GM21528 (cell line): ENCODE measurements at regions not wholly inside any gene's neighbourhood (a gene's known extent, or its start where the extent isn't known, plus 50 kb on each side); places are given as distances from the start of the nearest gene placed in this dataset.
"Not testable (repeated sequence)": the region's sequence is repeated elsewhere in the genome, so short reads cannot be mapped to it uniquely, and the experiment has no call there.

ENCODE experiments used
- ATAC-seq: cut with Tn5 transposase; IDR thresholded peaks from one replicate; pipeline ENCODE4 v1.9.1; 2021; ENCODE audit warnings: mild to moderate bottlenecking, moderate library complexity; ENCODE audit not compliant: unreplicated experiment, low FRiP score

DNA sequence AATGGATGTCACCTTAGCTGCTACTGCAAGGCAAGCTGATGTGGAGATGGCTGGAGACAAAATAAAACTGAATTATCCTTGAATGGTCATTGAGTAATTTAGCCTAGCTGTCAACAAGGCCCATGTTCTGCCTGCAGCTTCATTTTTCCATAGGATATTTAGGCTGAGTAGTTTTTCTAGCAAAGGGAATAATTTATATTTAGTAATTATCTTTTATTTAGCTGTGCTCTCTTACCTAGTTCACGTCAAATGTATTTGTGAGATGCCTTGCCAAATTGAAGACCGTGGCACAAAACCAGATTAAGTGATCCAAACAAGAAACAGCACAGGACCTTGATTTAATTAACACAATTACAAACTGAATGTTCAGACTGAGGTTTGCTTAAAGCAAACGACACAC is 77.4 kb upstream of the CEP162 start:
- ATAC-seq = no peak

DNA sequence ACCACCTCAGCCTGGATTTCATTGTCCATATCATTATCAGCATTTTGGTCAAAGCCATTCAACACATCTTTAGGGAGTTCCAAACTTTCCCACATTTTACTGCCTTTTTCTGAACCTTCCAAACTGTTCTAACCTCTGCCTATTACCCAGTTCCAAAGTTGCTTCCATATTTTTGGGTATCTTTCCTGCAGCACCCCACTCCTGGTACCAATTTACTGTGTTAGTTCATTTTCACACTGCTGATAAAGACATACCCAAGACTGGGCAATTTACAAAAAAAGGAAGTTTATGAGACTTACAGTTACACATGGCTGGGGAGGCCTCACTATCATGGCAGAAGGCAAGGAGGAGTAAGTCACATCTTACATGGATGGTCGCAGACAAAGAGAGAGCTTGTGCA is 63.6 kb upstream of the CEP162 start:
- not testable (repeated sequence) for ATAC-seq

DNA sequence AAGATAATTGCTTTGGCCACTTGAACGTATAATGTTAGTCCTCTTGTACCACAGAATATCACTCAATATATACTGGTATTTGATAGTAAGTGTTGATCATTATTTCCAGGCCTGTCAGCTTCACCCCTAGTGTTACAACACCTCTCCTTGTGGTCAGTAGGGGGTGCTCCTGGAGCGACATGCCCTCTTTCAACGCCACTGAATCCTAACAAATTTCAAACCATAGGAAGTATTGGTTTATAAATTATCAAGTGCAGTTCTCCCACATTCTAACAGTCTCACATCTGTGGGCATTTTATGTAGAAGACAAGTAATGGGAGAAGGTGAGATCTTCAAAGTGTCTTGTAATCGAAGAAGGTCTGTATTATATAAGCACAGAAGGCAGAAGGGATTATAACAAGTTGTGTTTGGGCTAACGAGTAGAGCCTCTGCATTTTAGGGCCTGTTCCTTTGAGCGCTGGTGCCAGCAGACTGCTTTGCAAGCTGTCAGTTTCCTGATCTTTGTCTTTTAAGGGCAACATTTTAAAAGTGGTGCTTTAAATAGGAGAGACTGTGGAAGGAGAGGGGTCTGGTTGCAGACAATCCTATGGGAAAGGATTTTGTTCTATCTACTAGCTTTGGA is 57.1 kb upstream of the CEP162 start:
- ATAC-seq = no peak

DNA sequence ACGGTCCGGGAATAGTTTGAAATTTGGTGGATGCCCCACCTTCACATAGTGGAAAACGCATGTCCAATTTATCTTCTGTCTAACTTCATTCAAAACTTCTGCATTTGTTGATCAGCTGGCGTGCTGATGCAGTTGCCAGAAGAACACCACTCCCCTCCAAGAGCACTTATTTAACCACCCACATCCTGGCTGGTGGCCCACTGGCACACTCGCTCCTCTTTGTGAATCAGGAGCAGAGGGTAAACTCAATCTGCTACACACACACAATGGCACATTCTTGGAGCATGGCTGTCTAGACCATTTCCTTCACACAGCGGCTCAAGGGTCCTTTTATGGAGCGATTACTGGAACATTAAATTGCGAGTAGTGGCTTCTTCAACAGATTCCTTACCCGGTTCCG is 55.1 kb upstream of the CEP162 start:
- ATAC-seq = no peak

DNA sequence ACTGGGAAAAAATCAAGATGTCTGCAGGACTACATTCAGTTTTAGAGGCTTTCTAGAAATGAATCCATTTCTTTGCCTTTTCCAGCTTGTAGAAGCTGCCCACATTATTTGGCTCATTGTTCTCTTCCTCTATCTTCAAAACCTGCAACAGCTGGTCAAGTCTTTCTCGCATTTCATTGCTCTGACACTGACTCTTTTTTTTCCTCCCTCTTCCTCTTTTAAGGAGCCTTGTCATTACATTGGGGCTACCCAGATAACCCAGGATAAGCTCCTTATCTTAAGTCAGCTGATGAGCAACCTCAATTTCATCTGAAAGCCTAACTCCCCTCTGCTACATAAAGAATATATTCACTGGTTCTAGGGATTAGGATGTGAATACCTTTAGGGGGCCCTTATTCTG is 53.2 kb upstream of the CEP162 start:
- no peak for ATAC-seq

DNA sequence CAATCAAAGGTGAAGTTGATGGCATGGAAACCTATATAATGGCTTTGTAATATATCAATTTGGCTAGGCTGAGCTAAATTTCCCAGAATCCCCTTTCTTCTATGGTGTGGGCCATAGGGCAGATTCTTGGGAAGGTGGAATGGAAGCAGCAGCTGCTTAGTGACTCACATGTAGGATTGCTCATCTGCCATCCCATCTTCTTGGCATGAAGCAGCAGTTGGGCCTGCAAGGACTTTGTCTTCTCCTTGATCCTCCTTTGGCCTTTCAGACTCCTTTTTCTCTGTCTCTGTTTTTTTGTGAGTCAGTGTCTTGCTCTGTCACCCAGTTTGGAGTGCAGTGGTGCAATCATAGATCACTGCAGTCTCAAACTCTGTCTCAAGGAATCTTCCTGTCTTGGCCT is 52.6 kb upstream of the CEP162 start:
- ATAC-seq = no peak

DNA sequence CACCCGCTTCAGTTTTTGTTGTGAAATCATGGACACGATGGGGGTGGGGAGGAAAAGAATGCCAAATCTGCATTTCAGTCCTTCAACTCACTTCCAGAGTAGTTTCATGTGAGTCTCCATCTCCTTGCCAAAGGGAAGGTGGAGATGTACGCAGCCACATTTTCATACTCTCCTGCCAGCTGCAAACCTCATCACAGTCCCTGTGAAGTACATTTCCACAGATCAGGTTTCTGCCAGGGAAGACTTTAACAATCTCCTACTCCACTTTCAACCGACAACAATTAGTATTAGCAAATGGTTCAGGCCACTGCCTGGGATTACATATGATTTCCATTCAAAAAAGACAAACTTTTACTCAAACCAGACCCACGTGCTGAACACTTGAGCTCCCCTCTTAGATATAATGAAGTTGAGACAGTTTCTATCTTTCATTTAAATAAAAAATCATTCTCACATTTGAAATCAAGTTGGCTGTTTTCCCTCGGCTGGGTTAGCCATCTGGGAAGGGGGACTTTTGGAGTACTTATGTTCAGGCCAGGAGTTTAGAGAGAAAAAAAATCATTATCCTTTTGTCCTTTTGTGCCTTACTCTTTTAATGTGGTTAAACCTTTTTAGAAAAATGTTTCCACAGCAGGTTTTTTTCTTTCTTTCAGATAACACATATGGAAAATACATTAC is 51.0 kb upstream of the CEP162 start:
- no peak for ATAC-seq
